ENCODE measurements at regions not wholly inside any gene's neighbourhood (a gene's known extent, or its start where the extent isn't known, plus 50 kb on each side); places are given as distances from the start of the nearest gene placed in this dataset.

- no peak for TF ChIP-seq CTCF (IDR thresholded peaks at IDR 0.05)
- no peak for TF ChIP-seq POLR2AphosphoS5 (IDR thresholded peaks at IDR 0.05; ENCODE audit: low read depth, low read length)
Observed at GRCh38 chr13:67328895-67329294, 98.8 kb upstream of the PCDH9 start.
